Stomach (tissue), 8 donors: ENCODE measurements at regions not wholly inside any gene's neighbourhood (a gene's known extent, or its start where the extent isn't known, plus 50 kb on each side); places are given as distances from the start of the nearest gene placed in this dataset.

ENCODE experiments used
- DNase-seq, 2 donors: peaks; one replicate each; pipeline versions ENCODE4 v3.0.0 to v3.0.0-alpha.2; 2013 to 2019
- H3K27ac ChIP-seq, 5 donors: fragments of 200-600 bp in 4 of 5; sonication (generic) in 4 of 5; one replicate each; pipeline ENCODE4 v1.5.1; 2013 to 2019; ENCODE audit warnings: mild to moderate bottlenecking in 1 of 5, moderate library complexity in 1 of 5
- H3K27me3 ChIP-seq, 3 donors: fragments of 200-600 bp; sonication (generic); one replicate each; pipeline ENCODE4 v1.5.1; 2017 to 2019; ENCODE audit warnings: mixed run types in 1 of 3
- H3K36me3 ChIP-seq, 4 donors: fragments of 200-600 bp; sonication (generic); 1 replicate in 3 of 4; 2 replicates in 1 of 4; pipeline ENCODE4 v1.5.1; 2016 to 2019
- H3K4me1 ChIP-seq, 4 donors: fragments of 200-600 bp; sonication (generic); one replicate each; pipeline ENCODE4 v1.5.1; 2016 to 2019
- H3K4me3 ChIP-seq, 4 donors: fragments of 200-600 bp; sonication (generic) in 3 of 4; one replicate each; pipeline ENCODE4 v1.5.1; 2016 to 2019; ENCODE audit warnings: mild to moderate bottlenecking in 1 of 4
- H3K9me3 ChIP-seq, 4 donors: fragments of 200-600 bp; sonication (generic); one replicate each; pipeline ENCODE4 v1.5.1; 2016 to 2019
- CTCF ChIP-seq, 7 experiments: fragments of 450-650 bp in 4 of 7; fragments of 200-600 bp in 3 of 7; sonication (generic) in 3 of 7; IDR thresholded peaks; one replicate each; pipeline ENCODE4 v1.5.1; 2016 to 2019; ENCODE audit warnings: antibody characterized with exemption in 7 of 7, control low read depth in 2 of 7, mild to moderate bottlenecking in 1 of 7
- EP300 ChIP-seq: sonication (generic); formaldehyde crosslinking; IDR thresholded peaks from one replicate; pipeline ENCODE4 v1.6.1; 2017; ENCODE audit warnings: antibody characterized with exemption
- POLR2A ChIP-seq, 4 donors: fragments of 450-650 bp; IDR thresholded peaks; one replicate each; pipeline ENCODE4 v1.6.1; 2016; ENCODE audit warnings: antibody characterized with exemption in 4 of 4, control low read depth in 2 of 4, mild to moderate bottlenecking in 1 of 4, moderate library complexity in 1 of 4
- POLR2AphosphoS5 ChIP-seq, 3 donors: sonication (generic); formaldehyde crosslinking; IDR thresholded peaks; one replicate each; pipeline ENCODE4 v1.6.1; 2016; ENCODE audit warnings: antibody characterized with exemption in 3 of 3
- WGBS, 5 donors: extraction: QIAGEN DNeasy Blood & Tissue Kit in 3 of 5; methylation state at CpG; one replicate each; pipeline versions ENCODE4 v1.1.5 to v1.1.7; 2013 to 2018; 5-methylcytosine and 5-hydroxymethylcytosine counted together
- intact Hi-C: fragments of 100-400 bp; cut with DNase I; formaldehyde crosslinking; loops from one replicate; pipeline ENCODE4 v1.15.1; 2023; ENCODE audit warnings: low total_unique reads
- donor health status: healthy with polysubstance abuse.
- donor health status: Bipolar disorder and iron deficiency.
- donor health status: healthy.

- DNase-seq = peak; percentile 50 to 79
- Histone ChIP-seq H3K4me3 (no peak overlapping the region), H3K4me1 (peaks cover 0 to 4% (median 0%) of the 10 kb centered on the region in 4 donors), H3K27me3 (no peaks in the 10 kb centered on the region), H3K27ac (no peak overlapping the region), H3K36me3 (no peaks in the 10 kb centered on the region), H3K9me3 (no peaks in the 10 kb centered on the region)
- intact Hi-C loops = no loop called here
- 16 to 23% (median 20%) methylated on average over 5 of the region's 5 CpGs for WGBS, 5 donors
- TF ChIP-seq CTCF (IDR thresholded peaks at IDR 0.05) (peak in 5 of 7 experiments; percentile 23 to 81 (median 75)), POLR2AphosphoS5 (IDR thresholded peaks at IDR 0.05) (no peak)
Measured at GRCh38 chr18:59988098-59988706, 88.4 kb downstream of the PMAIP1 start.

GRCh38 chr18:59987102-59987501, 87.3 kb downstream of the PMAIP1 start:
- Histone ChIP-seq H3K27me3 (no peaks in the 10 kb centered on the region), H3K4me1 (peaks cover 0 to 4% (median 0%) of the 10 kb centered on the region in 4 donors), H3K9me3 (no peaks in the 10 kb centered on the region), H3K36me3 (no peaks in the 10 kb centered on the region), H3K4me3 (no peak overlapping the region), H3K27ac (no peak overlapping the region)
- no peak for DNase-seq
- TF ChIP-seq EP300 = no peak
- TF ChIP-seq POLR2A (IDR thresholded peaks at IDR 0.05) = no peak
- 59 to 78% (median 62%) methylated on average over 4 of the region's 4 CpGs for WGBS, 5 donors
- intact Hi-C loops = no loop called here

- Histone ChIP-seq H3K9me3 (no peaks in the 10 kb centered on the region), H3K36me3 (no peaks in the 10 kb centered on the region), H3K27ac (no peak overlapping the region), H3K27me3 (no peaks in the 10 kb centered on the region), H3K4me1 (peaks cover 0 to 4% (median 0%) of the 10 kb centered on the region in 4 donors), H3K4me3 (no peak overlapping the region)
- intact Hi-C loops = no loop called here
- 77 to 84% (median 83%) methylated on average over 11 of the region's 11 CpGs for WGBS, 5 donors
- DNase-seq = no peak
- TF ChIP-seq POLR2A (IDR thresholded peaks at IDR 0.05) (no peak), POLR2AphosphoS5 (IDR thresholded peaks at IDR 0.05) (no peak), EP300 (no peak), CTCF (IDR thresholded peaks at IDR 0.05) (no peak)
Measured at GRCh38 chr18:59986139-59986538, 86.3 kb downstream of the PMAIP1 start.

GRCh38 chr18:59985289-59985688, 85.5 kb downstream of the PMAIP1 start:
- H3K4me3 ChIP-seq = no peak overlapping the region
- H3K4me1 ChIP-seq = peaks cover 0 to 4% (median 0%) of the 10 kb centered on the region in 4 donors
- intact Hi-C loops = no loop called here
- TF ChIP-seq EP300 (no peak), POLR2A (IDR thresholded peaks at IDR 0.05) (no peak), CTCF (IDR thresholded peaks at IDR 0.05) (no peak), POLR2AphosphoS5 (IDR thresholded peaks at IDR 0.05) (no peak)
- H3K9me3 ChIP-seq = no peaks in the 10 kb centered on the region
- no peaks in the 10 kb centered on the region for H3K36me3 ChIP-seq
- 70 to 94% (median 86%) methylated on average over 5 of the region's 5 CpGs for WGBS, 5 donors
- no peaks in the 10 kb centered on the region for H3K27me3 ChIP-seq
- no peak for DNase-seq
- no peak overlapping the region for H3K27ac ChIP-seq

GRCh38 chr18:59983506-59983905, 83.7 kb downstream of the PMAIP1 start:
- TF ChIP-seq POLR2AphosphoS5 (IDR thresholded peaks at IDR 0.05) = no peak
- no peak for TF ChIP-seq POLR2A (IDR thresholded peaks at IDR 0.05)
- TF ChIP-seq EP300 = no peak
- TF ChIP-seq CTCF (IDR thresholded peaks at IDR 0.05) = no peak
- Histone ChIP-seq H3K4me3 (no peak overlapping the region), H3K27ac (no peak overlapping the region), H3K4me1 (peaks cover 0 to 4% (median 0%) of the 10 kb centered on the region in 4 donors), H3K36me3 (no peaks in the 10 kb centered on the region), H3K27me3 (no peaks in the 10 kb centered on the region), H3K9me3 (no peaks in the 10 kb centered on the region)
- no peak for DNase-seq
- WGBS, 5 donors = 93 to 98% (median 97%) methylated on average over 4 of the region's 4 CpGs
- intact Hi-C loops = no loop called here
